ENCODE measurements at regions not wholly inside any gene's neighbourhood (a gene's known extent, or its start where the extent isn't known, plus 50 kb on each side); places are given as distances from the start of the nearest gene placed in this dataset.

DNA sequence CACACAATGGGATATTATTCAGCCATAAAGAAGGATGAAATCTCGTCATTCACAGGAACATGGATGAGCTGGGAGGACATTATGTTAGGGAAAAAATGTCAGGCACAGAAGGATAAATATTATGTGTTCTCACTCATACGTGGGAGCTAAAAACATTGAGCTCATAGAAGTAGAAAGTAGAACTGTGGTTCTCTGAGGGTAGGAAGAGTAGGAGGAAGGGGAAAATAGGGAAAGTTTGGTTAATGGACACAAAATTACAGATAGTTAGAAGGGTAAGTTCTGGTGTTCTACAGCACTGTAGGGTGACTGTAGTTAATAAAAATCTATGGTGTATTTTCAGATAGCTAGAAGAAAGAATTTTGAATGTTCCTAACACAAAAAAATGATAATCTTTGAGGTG lies 102.6 kb upstream of the LIPC start:
- TF ChIP-seq EZH2phosphoT487 (IDR thresholded peaks at IDR 0.05; ENCODE audit: low read depth): no peak
- TF ChIP-seq, protein P1, sequence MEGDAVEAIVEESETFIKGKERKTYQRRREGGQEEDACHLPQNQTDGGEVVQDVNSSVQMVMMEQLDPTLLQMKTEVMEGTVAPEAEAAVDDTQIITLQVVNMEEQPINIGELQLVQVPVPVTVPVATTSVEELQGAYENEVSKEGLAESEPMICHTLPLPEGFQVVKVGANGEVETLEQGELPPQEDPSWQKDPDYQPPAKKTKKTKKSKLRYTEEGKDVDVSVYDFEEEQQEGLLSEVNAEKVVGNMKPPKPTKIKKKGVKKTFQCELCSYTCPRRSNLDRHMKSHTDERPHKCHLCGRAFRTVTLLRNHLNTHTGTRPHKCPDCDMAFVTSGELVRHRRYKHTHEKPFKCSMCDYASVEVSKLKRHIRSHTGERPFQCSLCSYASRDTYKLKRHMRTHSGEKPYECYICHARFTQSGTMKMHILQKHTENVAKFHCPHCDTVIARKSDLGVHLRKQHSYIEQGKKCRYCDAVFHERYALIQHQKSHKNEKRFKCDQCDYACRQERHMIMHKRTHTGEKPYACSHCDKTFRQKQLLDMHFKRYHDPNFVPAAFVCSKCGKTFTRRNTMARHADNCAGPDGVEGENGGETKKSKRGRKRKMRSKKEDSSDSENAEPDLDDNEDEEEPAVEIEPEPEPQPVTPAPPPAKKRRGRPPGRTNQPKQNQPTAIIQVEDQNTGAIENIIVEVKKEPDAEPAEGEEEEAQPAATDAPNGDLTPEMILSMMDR (IDR thresholded peaks at IDR 0.05; ENCODE audit: low read depth, low read length): no peak

Data from OCI-LY3 (cell line).